ENCODE measurements at regions not wholly inside any gene's neighbourhood (a gene's known extent, or its start where the extent isn't known, plus 50 kb on each side); places are given as distances from the start of the nearest gene placed in this dataset.
A peak's percentile ranks its signal among the peaks of the same experiment; 100 is the strongest.

DNA sequence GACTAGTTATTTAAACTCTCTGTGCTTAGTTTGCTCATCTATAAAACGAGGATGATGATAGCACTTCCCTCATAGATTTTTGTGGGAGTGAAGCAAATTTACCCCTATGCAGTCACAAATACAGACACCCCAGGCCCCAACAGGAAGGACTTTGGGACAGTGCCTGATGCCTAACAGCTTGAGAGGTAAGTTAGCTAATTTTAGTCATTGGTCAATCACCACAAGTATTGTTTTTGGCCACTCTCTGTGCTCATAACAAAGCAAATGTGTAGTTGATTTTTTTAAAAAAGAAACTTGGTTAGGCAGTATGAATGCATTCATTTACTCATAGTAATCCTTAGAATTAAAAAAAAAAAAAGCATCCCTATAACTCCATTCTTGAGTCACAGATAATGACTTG, 1590.7 kb upstream of the TENM3 start:
- no peaks in the 10 kb centered on the region for H3K36me3 Mint-ChIP-seq
- no peak overlapping the region for H3K27ac Mint-ChIP-seq
- WGBS (ENCODE audit: insufficient coverage): no CpG with 5 or more reads among the region's 1 CpG
- H3K4me1 Mint-ChIP-seq: no peaks in the 10 kb centered on the region
- Histone ChIP-seq H3K27me3 (replicated peaks in 1 of 2; ENCODE audit: control insufficient read depth in 2 of 2, extremely low read depth in 1 of 2, insufficient read depth in 2 of 2, low read length in 1 of 2) (no peaks in the 10 kb centered on the region), H3K4me1 (ENCODE audit: control insufficient read depth in 1 of 2, extremely low read depth in 1 of 2, insufficient read depth in 2 of 2, low read length in 2 of 2) (no peaks in the 10 kb centered on the region), H3K9me3 (no peaks in the 10 kb centered on the region), H3K4me3 (ENCODE audit: control insufficient read depth in 1 of 2, extremely low read depth in 1 of 2, low read length in 1 of 2) (no peak overlapping the region), H3K36me3 (ENCODE audit: control insufficient read depth in 2 of 2, extremely low read depth in 1 of 2, insufficient read depth in 1 of 2, low read length in 1 of 2) (no peaks in the 10 kb centered on the region), H3K27ac (ENCODE audit: low read length) (no peak overlapping the region)
- DNase-seq: no peak
- H3K4me3 Mint-ChIP-seq: no peak overlapping the region
- POLR2A ChIA-PET: no interaction called here
- no peak for ATAC-seq (replicated peaks in 1 of 4)
- CTCF ChIA-PET: no interaction called here
- H3K27me3 Mint-ChIP-seq: no peaks in the 10 kb centered on the region
- H3K9me3 Mint-ChIP-seq: peaks cover 0 to 3% (median 0%) of the 10 kb centered on the region in 3 donors

GRCh38 chr4:180655886-180656285, 1587.3 kb upstream of the TENM3 start:
- Mint-ChIP-seq H3K36me3 (no peaks in the 10 kb centered on the region), H3K27ac (no peak overlapping the region), H3K4me1 (no peaks in the 10 kb centered on the region), H3K9me3 (peaks cover 0 to 3% (median 0%) of the 10 kb centered on the region in 3 donors), H3K4me3 (no peak overlapping the region), H3K27me3 (no peaks in the 10 kb centered on the region)
- 78% methylated on average over 1 of the region's 3 CpGs for WGBS (ENCODE audit: insufficient coverage)
- no peak for DNase-seq
- no peaks in the 10 kb centered on the region for H3K36me3 ChIP-seq (ENCODE audit: control insufficient read depth in 2 of 2, extremely low read depth in 1 of 2, insufficient read depth in 1 of 2, low read length in 1 of 2)
- no peak overlapping the region for H3K4me3 ChIP-seq (ENCODE audit: control insufficient read depth in 1 of 2, extremely low read depth in 1 of 2, low read length in 1 of 2)
- H3K4me1 ChIP-seq (ENCODE audit: control insufficient read depth in 1 of 2, extremely low read depth in 1 of 2, insufficient read depth in 2 of 2, low read length in 2 of 2): no peaks in the 10 kb centered on the region
- H3K9me3 ChIP-seq: no peaks in the 10 kb centered on the region
- ChIA-PET CTCF (interaction anchor here (1.3 to 3.4 kb wide), 2 partner anchors 9 to 10 kb away, joined by 6 to 16 read pairs; no protein-coding TSS in a partner anchor), POLR2A (no interaction called here)
- no peak overlapping the region for H3K27ac ChIP-seq (ENCODE audit: low read length)
- no peak for ATAC-seq (replicated peaks in 1 of 4)
- no peaks in the 10 kb centered on the region for H3K27me3 ChIP-seq (replicated peaks in 1 of 2; ENCODE audit: control insufficient read depth in 2 of 2, extremely low read depth in 1 of 2, insufficient read depth in 2 of 2, low read length in 1 of 2)

- H3K27ac ChIP-seq (ENCODE audit: low read length): no peak overlapping the region
- H3K27me3 Mint-ChIP-seq: no peaks in the 10 kb centered on the region
- no peaks in the 10 kb centered on the region for H3K36me3 Mint-ChIP-seq
- ChIA-PET CTCF (no interaction called here), POLR2A (no interaction called here)
- H3K9me3 ChIP-seq: no peaks in the 10 kb centered on the region
- H3K4me3 Mint-ChIP-seq: no peak overlapping the region
- no peaks in the 10 kb centered on the region for H3K27me3 ChIP-seq (replicated peaks in 1 of 2; ENCODE audit: control insufficient read depth in 2 of 2, extremely low read depth in 1 of 2, insufficient read depth in 2 of 2, low read length in 1 of 2)
- DNase-seq (no peak), ATAC-seq (replicated peaks in 1 of 4) (no peak)
- no peak overlapping the region for H3K27ac Mint-ChIP-seq
- WGBS (ENCODE audit: insufficient coverage): 92% methylated on average over 4 of the region's 7 CpGs
- peaks cover 0 to 3% (median 0%) of the 10 kb centered on the region in 3 donors for H3K9me3 Mint-ChIP-seq
- no peaks in the 10 kb centered on the region for H3K4me1 Mint-ChIP-seq
- H3K4me1 ChIP-seq (ENCODE audit: control insufficient read depth in 1 of 2, extremely low read depth in 1 of 2, insufficient read depth in 2 of 2, low read length in 2 of 2): no peaks in the 10 kb centered on the region
- no peak overlapping the region for H3K4me3 ChIP-seq (ENCODE audit: control insufficient read depth in 1 of 2, extremely low read depth in 1 of 2, low read length in 1 of 2)
- H3K36me3 ChIP-seq (ENCODE audit: control insufficient read depth in 2 of 2, extremely low read depth in 1 of 2, insufficient read depth in 1 of 2, low read length in 1 of 2): no peaks in the 10 kb centered on the region
Observed at GRCh38 chr4:180657881-180658280, 1585.3 kb upstream of the TENM3 start.

GRCh38 chr4:180664766-180665368, 1578.3 kb upstream of the TENM3 start:
- Mint-ChIP-seq H3K9me3 (no peaks in the 10 kb centered on the region), H3K27me3 (no peaks in the 10 kb centered on the region), H3K4me1 (no peaks in the 10 kb centered on the region), H3K36me3 (no peaks in the 10 kb centered on the region), H3K27ac (no peak overlapping the region), H3K4me3 (no peak overlapping the region)
- Histone ChIP-seq H3K4me1 (ENCODE audit: control insufficient read depth in 1 of 2, extremely low read depth in 1 of 2, insufficient read depth in 2 of 2, low read length in 2 of 2) (no peaks in the 10 kb centered on the region), H3K4me3 (ENCODE audit: control insufficient read depth in 1 of 2, extremely low read depth in 1 of 2, low read length in 1 of 2) (no peak overlapping the region), H3K27me3 (replicated peaks in 1 of 2; ENCODE audit: control insufficient read depth in 2 of 2, extremely low read depth in 1 of 2, insufficient read depth in 2 of 2, low read length in 1 of 2) (no peaks in the 10 kb centered on the region), H3K9me3 (no peaks in the 10 kb centered on the region), H3K27ac (ENCODE audit: low read length) (no peak overlapping the region), H3K36me3 (ENCODE audit: control insufficient read depth in 2 of 2, extremely low read depth in 1 of 2, insufficient read depth in 1 of 2, low read length in 1 of 2) (no peaks in the 10 kb centered on the region)
- CTCF ChIA-PET: interaction anchor here (0.5 to 3.2 kb wide), 10 partner anchors 8 to 599 kb away, joined by 3 to 16 read pairs (median 6); no protein-coding TSS in a partner anchor
- peak in 24 of 35 experiments; percentile 4 to 65 (median 21) for DNase-seq
- no peak for ATAC-seq (replicated peaks in 1 of 4)
- POLR2A ChIA-PET: no interaction called here
- WGBS (ENCODE audit: insufficient coverage): 0% methylated on average over 1 of the region's 5 CpGs

GRCh38 chr4:180665481-180665880, 1577.7 kb upstream of the TENM3 start:
- ATAC-seq (replicated peaks in 1 of 4) (no peak), DNase-seq (no peak)
- Histone ChIP-seq H3K4me1 (ENCODE audit: control insufficient read depth in 1 of 2, extremely low read depth in 1 of 2, insufficient read depth in 2 of 2, low read length in 2 of 2) (no peaks in the 10 kb centered on the region), H3K27ac (ENCODE audit: low read length) (no peak overlapping the region), H3K36me3 (ENCODE audit: control insufficient read depth in 2 of 2, extremely low read depth in 1 of 2, insufficient read depth in 1 of 2, low read length in 1 of 2) (no peaks in the 10 kb centered on the region), H3K27me3 (replicated peaks in 1 of 2; ENCODE audit: control insufficient read depth in 2 of 2, extremely low read depth in 1 of 2, insufficient read depth in 2 of 2, low read length in 1 of 2) (no peaks in the 10 kb centered on the region), H3K4me3 (ENCODE audit: control insufficient read depth in 1 of 2, extremely low read depth in 1 of 2, low read length in 1 of 2) (no peak overlapping the region), H3K9me3 (no peaks in the 10 kb centered on the region)
- no peaks in the 10 kb centered on the region for H3K36me3 Mint-ChIP-seq
- no peak overlapping the region for H3K27ac Mint-ChIP-seq
- POLR2A ChIA-PET: no interaction called here
- no peaks in the 10 kb centered on the region for H3K4me1 Mint-ChIP-seq
- WGBS (ENCODE audit: insufficient coverage): 100% methylated on average over 1 of the region's 2 CpGs
- no peaks in the 10 kb centered on the region for H3K27me3 Mint-ChIP-seq
- H3K9me3 Mint-ChIP-seq: no peaks in the 10 kb centered on the region
- no peak overlapping the region for H3K4me3 Mint-ChIP-seq
- CTCF ChIA-PET: interaction anchor here (1.4 to 3.2 kb wide), 3 partner anchors 10 to 14 kb away, joined by 6 to 16 read pairs (median 7); no protein-coding TSS in a partner anchor

DNA sequence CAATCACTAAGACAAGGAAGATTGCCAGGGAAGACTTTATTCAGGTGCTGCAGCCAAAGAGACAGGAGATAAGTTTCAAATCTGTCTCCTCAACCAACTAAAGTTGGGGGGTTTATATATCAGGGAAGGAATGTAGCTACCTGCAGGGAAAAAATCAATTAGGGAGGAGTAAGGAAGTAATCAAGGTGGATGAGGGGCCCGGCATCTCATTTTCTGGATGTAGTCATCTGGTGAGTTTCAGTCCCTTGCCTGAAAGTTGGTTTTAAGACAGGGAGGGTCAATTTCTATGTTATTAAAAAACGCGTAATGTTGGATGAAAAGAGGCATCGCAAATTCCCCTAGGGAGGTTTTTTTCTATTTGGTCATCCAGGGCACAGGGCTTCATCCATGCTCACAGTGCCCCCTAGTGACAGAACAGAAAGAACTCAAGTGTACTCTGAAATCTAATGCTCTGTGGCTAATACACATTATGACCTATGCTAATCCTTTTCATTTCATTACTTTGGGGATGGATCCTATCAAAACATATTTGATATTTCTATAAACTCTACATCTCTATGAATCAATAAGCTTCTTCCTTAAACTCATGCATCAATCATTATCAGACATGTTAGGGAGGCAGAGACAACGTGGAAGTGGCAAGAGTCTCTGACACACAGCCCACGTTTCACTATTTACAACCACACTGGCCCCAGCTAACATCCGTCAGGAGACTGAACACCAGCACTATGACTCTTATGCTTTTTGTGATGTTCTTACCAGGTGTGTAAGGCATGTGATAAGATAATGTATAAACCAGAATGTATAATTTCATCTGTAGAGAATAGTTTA, 1577.0 kb upstream of the TENM3 start:
- no CpG with 5 or more reads among the region's 7 CpGs for WGBS (ENCODE audit: insufficient coverage)
- Histone ChIP-seq H3K9me3 (no peaks in the 10 kb centered on the region), H3K4me3 (ENCODE audit: control insufficient read depth in 1 of 2, extremely low read depth in 1 of 2, low read length in 1 of 2) (no peak overlapping the region), H3K27me3 (replicated peaks in 1 of 2; ENCODE audit: control insufficient read depth in 2 of 2, extremely low read depth in 1 of 2, insufficient read depth in 2 of 2, low read length in 1 of 2) (no peaks in the 10 kb centered on the region), H3K36me3 (ENCODE audit: control insufficient read depth in 2 of 2, extremely low read depth in 1 of 2, insufficient read depth in 1 of 2, low read length in 1 of 2) (no peaks in the 10 kb centered on the region), H3K4me1 (ENCODE audit: control insufficient read depth in 1 of 2, extremely low read depth in 1 of 2, insufficient read depth in 2 of 2, low read length in 2 of 2) (no peaks in the 10 kb centered on the region), H3K27ac (ENCODE audit: low read length) (no peak overlapping the region)
- ATAC-seq (replicated peaks in 1 of 4) (no peak), DNase-seq (peak in 1 of 35 experiments; percentile 19)
- Mint-ChIP-seq H3K27me3 (no peaks in the 10 kb centered on the region), H3K27ac (no peak overlapping the region), H3K4me3 (no peak overlapping the region), H3K9me3 (no peaks in the 10 kb centered on the region), H3K36me3 (no peaks in the 10 kb centered on the region), H3K4me1 (no peaks in the 10 kb centered on the region)
- POLR2A ChIA-PET: no interaction called here
- CTCF ChIA-PET: interaction anchor here (1.4 to 3.2 kb wide), 3 partner anchors 11 to 13 kb away, joined by 6 to 16 read pairs (median 7); no protein-coding TSS in a partner anchor
